GM12878 (cell line): ENCODE measurements at regions not wholly inside any gene's neighbourhood (a gene's known extent, or its start where the extent isn't known, plus 50 kb on each side); places are given as distances from the start of the nearest gene placed in this dataset.

ENCODE experiments used
- ATAC-seq: fragments of 200-7000 bp; cut with Tn5 transposase; 3 replicates; pipeline ENCODE4 v1.9.1; 2020; ENCODE audit warnings: mild to moderate bottlenecking, moderate library complexity
- BruUV-seq: library from RNA; stranded (reverse); fragments of 400-500 nt; replicated peaks from 2 replicates; lab custom pipeline; 2021; lab: Mats Ljungman, UMichigan
- CTCF ChIA-PET: fragments of 300-600 bp; sonication (Branson Sonifier 250); formaldehyde crosslinking; extraction: SDS; loops from one replicate; lab custom pipeline; 2021; ENCODE audit warnings: inconsistent platforms; lab: Yijun Ruan, JAX
- POLR2A ChIA-PET: fragments of 350-600 bp; formaldehyde crosslinking; extraction: SDS; loops from one replicate; lab custom pipeline; 2021; ENCODE audit warnings: inconsistent platforms; lab: Charles Lee
- RAD21 ChIA-PET: fragments of 300-600 bp; sonication (Branson Sonifier 250); formaldehyde crosslinking; loops from one replicate; lab custom pipeline; 2023; ENCODE audit warnings: antibody characterized with exemption; ENCODE audit not compliant: unreplicated experiment; lab: Charles Lee
- SMC1A ChIA-PET: fragments of 300-600 bp; sonication (Branson Sonifier 250); formaldehyde crosslinking; loops from one replicate; lab custom pipeline; 2023; ENCODE audit not compliant: unreplicated experiment, uncharacterized antibody; lab: Charles Lee
- DNase-seq: peaks from one replicate; pipeline ENCODE4 v3.0.0-alpha.2; 2011; ENCODE audit warnings: low read depth, low spot score
- FAIRE-seq: peaks from 3 replicates; lab custom pipeline; 2011; peaks lifted over from hg19 to GRCh38; lab: Jason Lieb, UNC
- H2AFZ ChIP-seq: 2 replicates; pipeline ENCODE4 v1.6.0; 2011; ENCODE audit warnings: low read depth, low read length, control low read depth; ENCODE audit not compliant: control insufficient read depth
- H3K27ac ChIP-seq: 2 replicates; pipeline ENCODE4 v1.5.1; 2011; ENCODE audit warnings: control low read depth; ENCODE audit not compliant: control insufficient read depth, insufficient read depth
- H3K27me3 ChIP-seq, 2 experiments: replicated peaks in 1 of 2; 2 replicates each; pipeline versions ENCODE4 v1.6.0 to v1.6.1; 2011; ENCODE audit warnings: low read length in 1 of 2; ENCODE audit not compliant: control insufficient read depth in 2 of 2, insufficient read depth in 2 of 2
- H3K36me3 ChIP-seq, 2 experiments: 2 replicates each; pipeline ENCODE4 v1.5.1; 2011; ENCODE audit warnings: low read length in 1 of 2; ENCODE audit not compliant: control insufficient read depth in 2 of 2, insufficient read depth in 2 of 2
- H3K4me1 ChIP-seq: 2 replicates; pipeline ENCODE4 v1.6.1; 2011; ENCODE audit warnings: mild to moderate bottlenecking, low read length, moderate library complexity, mixed read lengths; ENCODE audit not compliant: control insufficient read depth, insufficient read depth
- H3K4me2 ChIP-seq: 2 replicates; pipeline ENCODE4 v1.6.0; 2011; ENCODE audit warnings: control low read depth; ENCODE audit not compliant: control insufficient read depth, insufficient read depth
- H3K4me3 ChIP-seq: fragments of 200-600 bp; sonication (generic); 2 replicates; pipeline ENCODE4 v1.5.1; 2016
- H3K79me2 ChIP-seq: 2 replicates; pipeline ENCODE4 v1.6.0; 2011; ENCODE audit warnings: low read length; ENCODE audit not compliant: control insufficient read depth, insufficient read depth
- H3K9ac ChIP-seq: 2 replicates; pipeline ENCODE4 v1.8.0; 2011; ENCODE audit warnings: low read length, control low read depth, mixed read lengths; ENCODE audit not compliant: control insufficient read depth, insufficient read depth
- H3K9me3 ChIP-seq: replicated peaks from 3 replicates; pipeline ENCODE4 v1.5.1; 2011; ENCODE audit warnings: mild to moderate bottlenecking, low read length; ENCODE audit not compliant: control insufficient read depth, insufficient read depth
- H4K20me1 ChIP-seq: 2 replicates; pipeline ENCODE4 v1.6.0; 2011; ENCODE audit not compliant: control insufficient read depth, insufficient read depth
- CEBPB ChIP-seq, 2 experiments: fragments of 150-350 bp in 1 of 2; IDR thresholded peaks; 2 replicates each; pipeline ENCODE4 v1.6.1; 2012 to 2014; ENCODE audit warnings: low read depth in 2 of 2, low read length in 2 of 2, borderline replicate concordance in 1 of 2, inconsistent platforms in 1 of 2
- CEBPZ ChIP-seq: fragments of 150-350 bp; IDR thresholded peaks from 2 replicates; pipeline ENCODE4 v1.6.1; 2016; ENCODE audit warnings: low read depth, low read length
- ESRRA ChIP-seq: IDR thresholded peaks from 2 replicates; pipeline ENCODE4 v1.6.1; 2012; ENCODE audit warnings: mild to moderate bottlenecking, low read length, improper control_type of control experiment
- GABPA ChIP-seq: IDR thresholded peaks from 2 replicates; pipeline ENCODE4 v1.6.1; 2014; ENCODE audit warnings: antibody characterized with exemption, low read depth, mild to moderate bottlenecking, inconsistent platforms
- IKZF2 ChIP-seq, 2 experiments: fragments of 450-650 bp; IDR thresholded peaks; 2 replicates each; pipeline ENCODE4 v1.6.1; 2017; ENCODE audit warnings: mild to moderate bottlenecking in 2 of 2, moderate library complexity in 2 of 2
- NKRF ChIP-seq: fragments of 450-650 bp; conservative IDR thresholded peaks from 2 replicates; pipeline ENCODE4 v1.6.1; 2017; ENCODE audit warnings: mild to moderate bottlenecking, moderate library complexity
- POU2F2 ChIP-seq: IDR thresholded peaks from 3 replicates; pipeline ENCODE4 v1.6.1; 2011; ENCODE audit warnings: low read depth, mild to moderate bottlenecking, low read length, borderline replicate concordance
- SIN3A ChIP-seq: IDR thresholded peaks from 2 replicates; pipeline ENCODE4 v1.6.1; 2012; ENCODE audit warnings: low read depth, low read length, improper control_type of control experiment
- SP1 ChIP-seq: IDR thresholded peaks from one replicate; pipeline ENCODE4 v1.6.1; 2011; ENCODE audit warnings: low read depth, low read length
- STAT3 ChIP-seq: IDR thresholded peaks from 2 replicates; pipeline ENCODE4 v1.6.1; 2011; ENCODE audit warnings: low read depth, low read length, improper control_type of control experiment
- SUPT20H ChIP-seq: IDR thresholded peaks from 2 replicates; pipeline ENCODE4 v1.6.1; 2011; ENCODE audit warnings: low read depth, mild to moderate bottlenecking, low read length, moderate library complexity, borderline replicate concordance; ENCODE audit not compliant: control insufficient read depth
- SUZ12 ChIP-seq: fragments of 200-600 bp; sonication (generic); IDR thresholded peaks from one replicate; pipeline ENCODE4 v1.6.1; 2018; ENCODE audit warnings: antibody characterized with exemption, mild to moderate bottlenecking; ENCODE audit not compliant: unreplicated experiment
- TCF12 ChIP-seq: IDR thresholded peaks from 2 replicates; pipeline ENCODE4 v1.6.1; 2011; ENCODE audit warnings: low read depth, mild to moderate bottlenecking, low read length
- ZNF217 ChIP-seq: fragments of 450-650 bp; IDR thresholded peaks from 2 replicates; pipeline ENCODE4 v1.6.1; 2017; ENCODE audit warnings: antibody characterized with exemption, mild to moderate bottlenecking
- ZNF274 ChIP-seq: IDR thresholded peaks from one replicate; pipeline ENCODE4 v1.8.0; 2011; ENCODE audit not compliant: insufficient read length, insufficient read depth
- WGBS: methylation state at CpG from one replicate; pipeline ENCODE4 v1.1.6; 2016; ENCODE audit warnings: low lambda C conversion rate; ENCODE audit not compliant: insufficient replicate concordance, insufficient coverage; ENCODE audit errors: missing lambda C conversion rate; 5-methylcytosine and 5-hydroxymethylcytosine counted together
- in situ Hi-C: fragments of 300-500 bp; cut with MboI; formaldehyde crosslinking; loops from 9 replicates; pipeline ENCODE4 v1.14.3; 2018; ENCODE audit warnings: mixed read lengths
- intact Hi-C: fragments of 100-400 bp; cut with micrococcal nuclease; formaldehyde crosslinking; loops from one replicate; pipeline ENCODE4 v1.14.2; 2022; ENCODE audit not compliant: unreplicated experiment

GRCh38 chr21:35644523-35644922 is 415.8 kb downstream of the SETD4 start:
- no peak for DNase-seq
- ChIA-PET POLR2A (no interaction called here), SMC1A (no interaction called here), RAD21 (no interaction called here), CTCF (no interaction called here)
- Histone ChIP-seq H3K79me2 (no peaks in the 10 kb centered on the region), H3K9ac (no peak overlapping the region), H3K27ac (no peak overlapping the region), H3K36me3 (no peaks in the 10 kb centered on the region), H2AFZ (no peak overlapping the region), H3K27me3 (no peaks in the 10 kb centered on the region), H3K9me3 (no peaks in the 10 kb centered on the region), H3K4me3 (no peak overlapping the region), H3K4me1 (no peaks in the 10 kb centered on the region), H4K20me1 (no peaks in the 10 kb centered on the region), H3K4me2 (no peak overlapping the region)
- in situ Hi-C loops, result no loop called here
- BruUV-seq, result no TSS peak
- intact Hi-C loops, result no loop called here
- no peak for ATAC-seq
- TF ChIP-seq CEBPB (IDR thresholded peaks at IDR 0.05; ENCODE audit: borderline replicate concordance in 1 of 2, low read depth in 2 of 2, low read length in 2 of 2), result no peak
- TF ChIP-seq STAT3, result no peak
- no peak for TF ChIP-seq ZNF217
- TF ChIP-seq SIN3A, result no peak
- no peak for TF ChIP-seq SUZ12
- TF ChIP-seq NKRF, result no peak
- no peak for TF ChIP-seq IKZF2 (IDR thresholded peaks at IDR 0.05)
- WGBS, result 3% methylated on average over 2 of the region's 2 CpGs
- no peak for FAIRE-seq

GRCh38 chr21:35643176-35643575 is 417.1 kb downstream of the SETD4 start:
- Histone ChIP-seq H3K4me1 (no peaks in the 10 kb centered on the region), H3K27ac (no peak overlapping the region), H3K36me3 (no peaks in the 10 kb centered on the region), H3K4me3 (no peak overlapping the region), H3K79me2 (no peaks in the 10 kb centered on the region), H4K20me1 (no peaks in the 10 kb centered on the region), H3K9ac (no peak overlapping the region), H2AFZ (no peak overlapping the region), H3K27me3 (no peaks in the 10 kb centered on the region), H3K9me3 (no peaks in the 10 kb centered on the region), H3K4me2 (no peak overlapping the region)
- ATAC-seq (no peak), FAIRE-seq (no peak), DNase-seq (no peak)
- CTCF ChIA-PET, result no interaction called here
- RAD21 ChIA-PET, result no interaction called here
- BruUV-seq, result no TSS peak
- intact Hi-C loops (no loop called here), in situ Hi-C loops (no loop called here)
- POLR2A ChIA-PET, result no interaction called here
- SMC1A ChIA-PET, result no interaction called here
- WGBS, result 0% methylated on average over 4 of the region's 4 CpGs
- TF ChIP-seq SUPT20H (no peak), ZNF274 (no peak), GABPA (no peak), TCF12 (no peak), POU2F2 (no peak), CEBPZ (no peak), SP1 (no peak), ESRRA (no peak)
